ENCODE measurements at regions not wholly inside any gene's neighbourhood (a gene's known extent, or its start where the extent isn't known, plus 50 kb on each side); places are given as distances from the start of the nearest gene placed in this dataset.

DNA sequence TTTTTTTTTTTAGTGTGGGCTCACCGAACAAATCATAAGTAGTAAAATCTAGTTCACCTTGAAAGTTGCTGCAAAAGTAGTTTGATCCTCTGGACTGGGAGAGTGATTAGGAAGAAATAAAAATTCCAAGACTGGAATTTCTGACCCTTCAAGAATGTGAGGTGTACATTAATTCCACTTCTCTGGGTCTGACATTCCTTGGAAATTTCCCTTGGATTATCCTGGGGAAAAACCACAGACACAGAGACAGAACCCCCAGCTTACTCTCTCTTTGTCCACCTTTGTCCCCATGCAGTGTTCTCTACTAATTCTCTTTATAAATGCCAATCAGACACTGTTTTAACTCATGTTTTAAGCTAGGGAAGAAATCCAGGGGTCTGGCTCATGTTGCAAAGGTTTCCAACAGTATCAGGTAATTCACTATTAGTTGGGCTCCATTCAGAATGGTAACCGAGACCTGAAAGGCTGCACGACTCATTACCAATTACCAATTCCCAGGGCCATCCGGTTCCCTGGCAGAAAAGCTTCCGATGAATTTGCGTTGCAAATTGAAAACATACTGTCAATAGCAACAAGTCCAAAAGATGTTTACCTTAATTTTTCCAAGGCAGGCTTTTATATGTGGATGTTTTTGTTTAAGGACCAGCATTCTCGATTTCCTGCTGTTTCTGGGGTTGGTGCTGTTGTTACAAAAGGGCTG, 86.3 kb downstream of the BAMBI start:
- ChIA-PET POLR2A (ENCODE audit: low non-redundant PET) (no interaction called here), CTCF (no interaction called here)
- Histone ChIP-seq H3K27me3 (replicated peaks; ENCODE audit: insufficient read depth, low read depth, low read length, poor library complexity) (no peaks in the 10 kb centered on the region), H3K36me3 (ENCODE audit: insufficient read depth, low read length, poor library complexity, severe bottlenecking) (no peaks in the 10 kb centered on the region), H3K4me1 (ENCODE audit: insufficient read depth, low read length, poor library complexity, severe bottlenecking) (peaks cover 11% of the 10 kb centered on the region), H3K4me3 (ENCODE audit: low read depth, low read length, poor library complexity, severe bottlenecking) (no peak overlapping the region), H3K9me3 (ENCODE audit: low read depth, low read length, poor library complexity, severe bottlenecking) (no peaks in the 10 kb centered on the region), H3K27ac (ENCODE audit: low read depth, low read length, poor library complexity, severe bottlenecking) (no peak overlapping the region)
- TF ChIP-seq EZH2 (IDR thresholded peaks at IDR 0.05; ENCODE audit: borderline replicate concordance, low read depth, low read length, poor library complexity, severe bottlenecking) = no peak
- TF ChIP-seq, protein P1, sequence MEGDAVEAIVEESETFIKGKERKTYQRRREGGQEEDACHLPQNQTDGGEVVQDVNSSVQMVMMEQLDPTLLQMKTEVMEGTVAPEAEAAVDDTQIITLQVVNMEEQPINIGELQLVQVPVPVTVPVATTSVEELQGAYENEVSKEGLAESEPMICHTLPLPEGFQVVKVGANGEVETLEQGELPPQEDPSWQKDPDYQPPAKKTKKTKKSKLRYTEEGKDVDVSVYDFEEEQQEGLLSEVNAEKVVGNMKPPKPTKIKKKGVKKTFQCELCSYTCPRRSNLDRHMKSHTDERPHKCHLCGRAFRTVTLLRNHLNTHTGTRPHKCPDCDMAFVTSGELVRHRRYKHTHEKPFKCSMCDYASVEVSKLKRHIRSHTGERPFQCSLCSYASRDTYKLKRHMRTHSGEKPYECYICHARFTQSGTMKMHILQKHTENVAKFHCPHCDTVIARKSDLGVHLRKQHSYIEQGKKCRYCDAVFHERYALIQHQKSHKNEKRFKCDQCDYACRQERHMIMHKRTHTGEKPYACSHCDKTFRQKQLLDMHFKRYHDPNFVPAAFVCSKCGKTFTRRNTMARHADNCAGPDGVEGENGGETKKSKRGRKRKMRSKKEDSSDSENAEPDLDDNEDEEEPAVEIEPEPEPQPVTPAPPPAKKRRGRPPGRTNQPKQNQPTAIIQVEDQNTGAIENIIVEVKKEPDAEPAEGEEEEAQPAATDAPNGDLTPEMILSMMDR (conservative IDR thresholded peaks at IDR 0.05; ENCODE audit: low read depth, low read length) = no peak
- no peak for DNase-seq (ENCODE audit: low spot score)
- BruUV-seq (replicated peaks) = no TSS peak
- intact Hi-C loops (cut with micrococcal nuclease; ENCODE audit: unreplicated experiment) = no loop called here

DNA sequence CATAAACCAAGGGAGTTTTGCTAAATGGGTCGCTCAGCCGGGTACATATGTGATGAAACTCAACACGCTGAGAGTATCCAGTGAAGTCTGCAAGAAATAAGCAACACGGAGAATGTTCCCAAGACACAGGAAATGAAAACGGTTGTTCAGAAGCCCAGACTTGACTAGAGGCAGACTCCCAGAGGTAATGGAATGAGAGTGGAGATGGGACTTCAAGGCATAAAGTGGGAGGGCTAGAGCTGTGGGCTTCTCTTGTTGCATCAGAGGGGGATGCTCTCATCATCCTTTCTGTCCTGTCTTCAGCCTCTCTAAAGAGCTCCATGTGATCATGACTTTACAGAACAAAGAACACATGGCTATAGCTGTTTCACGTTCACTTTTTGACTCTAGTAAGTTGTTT, 88.3 kb downstream of the BAMBI start:
- H3K4me3 ChIP-seq (ENCODE audit: low read depth, low read length, poor library complexity, severe bottlenecking) = no peak overlapping the region
- POLR2A ChIA-PET (ENCODE audit: low non-redundant PET) = no interaction called here
- H3K27ac ChIP-seq (ENCODE audit: low read depth, low read length, poor library complexity, severe bottlenecking) = no peak overlapping the region
- BruUV-seq (replicated peaks) = no TSS peak
- H3K36me3 ChIP-seq (ENCODE audit: insufficient read depth, low read length, poor library complexity, severe bottlenecking) = no peaks in the 10 kb centered on the region
- H3K9me3 ChIP-seq (ENCODE audit: low read depth, low read length, poor library complexity, severe bottlenecking) = no peaks in the 10 kb centered on the region
- DNase-seq (ENCODE audit: low spot score) = no peak
- intact Hi-C loops (cut with micrococcal nuclease; ENCODE audit: unreplicated experiment) = no loop called here
- CTCF ChIA-PET = no interaction called here
- no peak for TF ChIP-seq EZH2 (IDR thresholded peaks at IDR 0.05; ENCODE audit: borderline replicate concordance, low read depth, low read length, poor library complexity, severe bottlenecking)
- TF ChIP-seq, protein P1 (conservative IDR thresholded peaks at IDR 0.05; ENCODE audit: low read depth, low read length) = no peak
- H3K4me1 ChIP-seq (ENCODE audit: insufficient read depth, low read length, poor library complexity, severe bottlenecking) = peaks cover 3% of the 10 kb centered on the region
- H3K27me3 ChIP-seq (replicated peaks; ENCODE audit: insufficient read depth, low read depth, low read length, poor library complexity) = no peaks in the 10 kb centered on the region

DNA sequence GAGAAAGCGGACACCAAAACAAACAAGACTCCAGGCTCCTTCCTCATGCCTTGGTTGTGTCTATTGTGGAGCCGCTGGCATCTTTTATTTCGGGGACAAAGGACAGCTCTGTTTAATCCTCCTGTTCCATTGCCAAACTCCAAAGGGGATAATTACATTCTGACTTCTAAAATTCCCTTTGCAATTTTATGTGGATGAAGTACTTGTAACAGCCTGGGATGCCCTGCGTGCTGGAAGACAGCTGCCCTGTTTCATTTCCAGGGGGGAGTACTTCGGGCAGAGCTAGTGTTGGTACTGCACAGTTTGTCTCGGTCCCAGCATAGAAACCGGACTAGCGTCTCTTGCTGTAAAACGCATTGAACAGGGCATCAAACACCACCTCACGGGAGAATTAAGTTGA, 90.9 kb downstream of the BAMBI start:
- Histone ChIP-seq H3K36me3 (ENCODE audit: insufficient read depth, low read length, poor library complexity, severe bottlenecking) (no peaks in the 10 kb centered on the region), H3K9me3 (ENCODE audit: low read depth, low read length, poor library complexity, severe bottlenecking) (no peaks in the 10 kb centered on the region), H3K27ac (ENCODE audit: low read depth, low read length, poor library complexity, severe bottlenecking) (no peak overlapping the region), H3K4me3 (ENCODE audit: low read depth, low read length, poor library complexity, severe bottlenecking) (no peak overlapping the region), H3K4me1 (ENCODE audit: insufficient read depth, low read length, poor library complexity, severe bottlenecking) (no peaks in the 10 kb centered on the region), H3K27me3 (replicated peaks; ENCODE audit: insufficient read depth, low read depth, low read length, poor library complexity) (no peaks in the 10 kb centered on the region)
- no TSS peak for BruUV-seq (replicated peaks)
- POLR2A ChIA-PET (ENCODE audit: low non-redundant PET) = no interaction called here
- CTCF ChIA-PET = no interaction called here
- intact Hi-C loops (cut with micrococcal nuclease; ENCODE audit: unreplicated experiment) = no loop called here
- TF ChIP-seq EZH2 (IDR thresholded peaks at IDR 0.05; ENCODE audit: borderline replicate concordance, low read depth, low read length, poor library complexity, severe bottlenecking) = no peak
- TF ChIP-seq, protein P1 (conservative IDR thresholded peaks at IDR 0.05; ENCODE audit: low read depth, low read length) = no peak
- no peak for DNase-seq (ENCODE audit: low spot score)

All from A673 (cell line).